ENCODE measurements at regions not wholly inside any gene's neighbourhood (a gene's known extent, or its start where the extent isn't known, plus 50 kb on each side); places are given as distances from the start of the nearest gene placed in this dataset.

DNA sequence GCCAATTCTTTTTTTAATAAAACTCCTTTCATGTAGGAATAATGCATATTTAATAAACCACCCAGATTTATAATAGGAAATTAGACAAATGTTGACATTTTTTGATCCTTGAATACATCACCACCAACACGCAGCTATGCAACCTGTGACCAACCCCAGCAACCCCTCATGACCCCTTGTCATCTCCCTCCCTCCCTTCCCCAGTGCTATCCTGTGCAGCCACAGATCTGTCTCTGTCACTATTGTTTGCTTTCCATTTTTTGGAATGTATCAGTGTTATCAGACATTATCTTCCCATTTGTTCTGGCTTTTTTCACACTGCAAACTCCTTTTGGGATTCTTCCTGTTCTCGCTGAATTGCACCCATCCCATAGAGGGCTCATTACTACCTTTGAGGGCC is 114.1 kb downstream of the VPREB1 start:
- no peak for TF ChIP-seq ZNF565 (CRISPR knock-in tag; conservative IDR thresholded peaks at IDR 0.05; ENCODE audit: low read depth)
- TF ChIP-seq ZNF8 (CRISPR knock-in tag; IDR thresholded peaks at IDR 0.05) = no peak
- TF ChIP-seq ISL1 (CRISPR knock-in tag; IDR thresholded peaks at IDR 0.05) = no peak
- TF ChIP-seq, protein P1, sequence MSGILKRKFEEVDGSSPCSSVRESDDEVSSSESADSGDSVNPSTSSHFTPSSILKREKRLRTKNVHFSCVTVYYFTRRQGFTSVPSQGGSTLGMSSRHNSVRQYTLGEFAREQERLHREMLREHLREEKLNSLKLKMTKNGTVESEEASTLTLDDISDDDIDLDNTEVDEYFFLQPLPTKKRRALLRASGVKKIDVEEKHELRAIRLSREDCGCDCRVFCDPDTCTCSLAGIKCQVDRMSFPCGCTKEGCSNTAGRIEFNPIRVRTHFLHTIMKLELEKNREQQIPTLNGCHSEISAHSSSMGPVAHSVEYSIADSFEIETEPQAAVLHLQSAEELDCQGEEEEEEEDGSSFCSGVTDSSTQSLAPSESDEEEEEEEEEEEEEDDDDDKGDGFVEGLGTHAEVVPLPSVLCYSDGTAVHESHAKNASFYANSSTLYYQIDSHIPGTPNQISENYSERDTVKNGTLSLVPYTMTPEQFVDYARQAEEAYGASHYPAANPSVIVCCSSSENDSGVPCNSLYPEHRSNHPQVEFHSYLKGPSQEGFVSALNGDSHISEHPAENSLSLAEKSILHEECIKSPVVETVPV (CRISPR knock-in tag; IDR thresholded peaks at IDR 0.05) = no peak
- no peak for TF ChIP-seq ESRRG (CRISPR knock-in tag; IDR thresholded peaks at IDR 0.05)
- TF ChIP-seq BACH2 (CRISPR knock-in tag; IDR thresholded peaks at IDR 0.05; ENCODE audit: borderline replicate concordance) = no peak
- TF ChIP-seq TSHZ2 (CRISPR knock-in tag; IDR thresholded peaks at IDR 0.05) = no peak
- no peak for TF ChIP-seq GLIS3 (CRISPR knock-in tag; IDR thresholded peaks at IDR 0.05)
- no peak for TF ChIP-seq RARB (CRISPR knock-in tag; IDR thresholded peaks at IDR 0.05)
- TF ChIP-seq, protein P2, sequence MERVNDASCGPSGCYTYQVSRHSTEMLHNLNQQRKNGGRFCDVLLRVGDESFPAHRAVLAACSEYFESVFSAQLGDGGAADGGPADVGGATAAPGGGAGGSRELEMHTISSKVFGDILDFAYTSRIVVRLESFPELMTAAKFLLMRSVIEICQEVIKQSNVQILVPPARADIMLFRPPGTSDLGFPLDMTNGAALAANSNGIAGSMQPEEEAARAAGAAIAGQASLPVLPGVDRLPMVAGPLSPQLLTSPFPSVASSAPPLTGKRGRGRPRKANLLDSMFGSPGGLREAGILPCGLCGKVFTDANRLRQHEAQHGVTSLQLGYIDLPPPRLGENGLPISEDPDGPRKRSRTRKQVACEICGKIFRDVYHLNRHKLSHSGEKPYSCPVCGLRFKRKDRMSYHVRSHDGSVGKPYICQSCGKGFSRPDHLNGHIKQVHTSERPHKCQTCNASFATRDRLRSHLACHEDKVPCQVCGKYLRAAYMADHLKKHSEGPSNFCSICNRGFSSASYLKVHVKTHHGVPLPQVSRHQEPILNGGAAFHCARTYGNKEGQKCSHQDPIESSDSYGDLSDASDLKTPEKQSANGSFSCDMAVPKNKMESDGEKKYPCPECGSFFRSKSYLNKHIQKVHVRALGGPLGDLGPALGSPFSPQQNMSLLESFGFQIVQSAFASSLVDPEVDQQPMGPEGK (CRISPR knock-in tag; IDR thresholded peaks at IDR 0.05; ENCODE audit: borderline replicate concordance) = no peak
- TF ChIP-seq ARNTL (CRISPR knock-in tag; IDR thresholded peaks at IDR 0.05; ENCODE audit: borderline replicate concordance, low read depth) = no peak
